ENCODE measurements at regions not wholly inside any gene's neighbourhood (a gene's known extent, or its start where the extent isn't known, plus 50 kb on each side); places are given as distances from the start of the nearest gene placed in this dataset.
"Not testable (repeated sequence)": the region's sequence is repeated elsewhere in the genome, so short reads cannot be mapped to it uniquely, and the experiment has no call there.

GRCh38 chr12:34228046-34228445, 205.8 kb downstream of the ALG10 start:
- DNase-seq: not testable (repeated sequence)

- DNase-seq: not testable (repeated sequence)
These were observed 206.7 kb downstream of the ALG10 start for GRCh38 chr12:34229033-34229432.

GRCh38 chr12:34233618-34234017, 211.3 kb downstream of the ALG10 start:
- no peak for DNase-seq

GRCh38 chr12:34236073-34236472, 213.8 kb downstream of the ALG10 start:
- no peak for DNase-seq

GRCh38 chr12:34244608-34245007, 222.3 kb downstream of the ALG10 start:
- no peak for DNase-seq

- DNase-seq: no peak
These were observed 227.0 kb downstream of the ALG10 start for GRCh38 chr12:34249271-34249670.

GRCh38 chr12:34251879-34252278, 229.6 kb downstream of the ALG10 start:
- DNase-seq: not testable (repeated sequence)

GRCh38 chr12:34253674-34254073, 231.4 kb downstream of the ALG10 start:
- DNase-seq: no peak

GRCh38 chr12:34257093-34257492, 234.8 kb downstream of the ALG10 start:
- no peak for DNase-seq

- not testable (repeated sequence) for DNase-seq
These were observed 239.8 kb downstream of the ALG10 start for GRCh38 chr12:34262140-34262539.

GRCh38 chr12:34264110-34264509, 241.8 kb downstream of the ALG10 start:
- no peak for DNase-seq

- not testable (repeated sequence) for DNase-seq
These were observed 251.4 kb downstream of the ALG10 start for GRCh38 chr12:34273703-34274102.

- no peak for DNase-seq
These were observed 252.8 kb downstream of the ALG10 start for GRCh38 chr12:34275129-34275528.

- no peak for DNase-seq
These were observed 264.2 kb downstream of the ALG10 start for GRCh38 chr12:34286483-34286882.

- no peak for DNase-seq
These were observed 264.6 kb downstream of the ALG10 start for GRCh38 chr12:34286934-34287333.

- DNase-seq: no peak
These were observed 265.1 kb downstream of the ALG10 start for GRCh38 chr12:34287437-34287836.

GRCh38 chr12:34287986-34288962, 266.0 kb downstream of the ALG10 start:
- no peak for DNase-seq

GRCh38 chr12:34288963-34289345, 266.7 kb downstream of the ALG10 start:
- no peak for DNase-seq

- DNase-seq: no peak
These were observed 267.4 kb downstream of the ALG10 start for GRCh38 chr12:34289431-34290380.

- DNase-seq: no peak
These were observed 268.2 kb downstream of the ALG10 start for GRCh38 chr12:34290381-34290995.

- DNase-seq: no peak
These were observed 268.7 kb downstream of the ALG10 start for GRCh38 chr12:34291001-34291400.

GRCh38 chr12:34291426-34291901, 269.2 kb downstream of the ALG10 start:
- no peak for DNase-seq
